Effector memory CD4-positive, alpha-beta T cell (primary cell): ENCODE measurements at regions not wholly inside any gene's neighbourhood (a gene's known extent, or its start where the extent isn't known, plus 50 kb on each side); places are given as distances from the start of the nearest gene placed in this dataset.
"Not testable (repeated sequence)": the region's sequence is repeated elsewhere in the genome, so short reads cannot be mapped to it uniquely, and the experiment has no call there.

Source experiments
- DNase-seq, 3 donors: peaks; one replicate each; pipeline ENCODE4 v3.0.0-alpha.2; 2020
- H3K27ac ChIP-seq: 2 replicates; pipeline ENCODE4 v1.7.0; 2013; ENCODE audit warnings: mild to moderate bottlenecking, low read length, moderate library complexity; ENCODE audit not compliant: insufficient read depth, poor library complexity, severe bottlenecking
- H3K27me3 ChIP-seq: replicated peaks from 2 replicates; pipeline ENCODE4 v1.7.0; 2013; ENCODE audit warnings: mild to moderate bottlenecking, low read length; ENCODE audit not compliant: insufficient read depth, control insufficient read depth, poor library complexity, severe bottlenecking
- H3K36me3 ChIP-seq: 2 replicates; pipeline ENCODE4 v1.7.0; 2013; ENCODE audit warnings: mild to moderate bottlenecking, low read length, moderate library complexity; ENCODE audit not compliant: control insufficient read depth, insufficient read depth
- H3K4me1 ChIP-seq: 2 replicates; pipeline ENCODE4 v1.7.0; 2013; ENCODE audit warnings: low read length, mild to moderate bottlenecking; ENCODE audit not compliant: control insufficient read depth, insufficient read depth, poor library complexity, severe bottlenecking
- H3K4me3 ChIP-seq: 2 replicates; pipeline ENCODE4 v1.7.0; 2013; ENCODE audit warnings: low read length, low read depth, mild to moderate bottlenecking; ENCODE audit not compliant: insufficient read depth, poor library complexity, severe bottlenecking
- H3K9me3 ChIP-seq: 2 replicates; pipeline ENCODE4 v1.7.0; 2013; ENCODE audit warnings: mild to moderate bottlenecking, low read length, moderate library complexity; ENCODE audit not compliant: control insufficient read depth

DNA sequence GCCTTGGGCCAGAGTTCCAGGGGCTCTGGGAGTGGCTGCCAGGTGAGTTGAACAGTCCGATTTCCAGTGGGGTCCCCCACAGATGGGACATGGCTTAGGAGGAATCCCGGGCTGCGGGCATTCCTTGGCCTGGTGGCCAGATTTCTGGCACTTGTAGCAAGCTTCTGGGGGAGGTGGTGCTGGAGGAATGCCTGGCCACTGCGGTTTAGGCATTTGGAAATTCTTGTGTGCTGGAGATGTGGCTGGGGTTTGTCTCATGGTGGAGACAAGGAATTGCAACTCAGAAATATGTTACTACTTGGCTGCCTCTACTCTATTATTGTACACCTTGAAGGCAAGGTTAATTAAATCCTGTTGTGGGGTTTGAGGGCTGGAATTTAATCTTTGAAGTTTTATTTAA is 779.8 kb downstream of the UQCRFS1 start:
- H3K4me1 ChIP-seq, H3K36me3 ChIP-seq, H3K9me3 ChIP-seq, DNase-seq, H3K27me3 ChIP-seq, H3K4me3 ChIP-seq, H3K27ac ChIP-seq: not testable (repeated sequence)

DNA sequence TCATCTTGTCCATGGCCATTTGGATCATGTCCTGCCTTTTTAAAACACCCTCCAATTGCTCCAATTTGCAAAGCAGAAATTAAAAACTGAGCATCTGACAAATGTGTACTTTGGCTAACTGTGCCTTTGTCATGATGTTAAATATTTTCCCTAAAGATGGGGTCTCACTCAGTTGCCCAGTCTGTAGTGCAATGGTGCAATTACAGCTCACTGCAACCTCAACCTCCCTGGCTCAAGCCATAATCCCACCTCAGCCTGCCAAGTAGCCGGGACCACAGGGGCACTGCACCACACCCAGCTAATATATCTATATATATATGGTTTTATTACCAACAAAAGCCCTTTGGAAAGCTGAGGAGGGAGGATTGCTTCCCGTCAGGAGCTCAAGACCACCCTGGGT is 782.7 kb downstream of the UQCRFS1 start:
- H3K27me3 ChIP-seq = no peaks in the 10 kb centered on the region
- no peaks in the 10 kb centered on the region for H3K9me3 ChIP-seq
- DNase-seq = no peak
- no peaks in the 10 kb centered on the region for H3K4me1 ChIP-seq
- no peak overlapping the region for H3K4me3 ChIP-seq
- H3K36me3 ChIP-seq = no peaks in the 10 kb centered on the region
- H3K27ac ChIP-seq = no peak overlapping the region

- Histone ChIP-seq H3K27ac (no peak overlapping the region), H3K4me1 (no peaks in the 10 kb centered on the region), H3K27me3 (no peaks in the 10 kb centered on the region), H3K9me3 (no peaks in the 10 kb centered on the region), H3K4me3 (no peak overlapping the region), H3K36me3 (no peaks in the 10 kb centered on the region)
- DNase-seq = no peak
These were observed 783.6 kb downstream of the UQCRFS1 start for GRCh38 chr19:28429356-28429755.

DNA sequence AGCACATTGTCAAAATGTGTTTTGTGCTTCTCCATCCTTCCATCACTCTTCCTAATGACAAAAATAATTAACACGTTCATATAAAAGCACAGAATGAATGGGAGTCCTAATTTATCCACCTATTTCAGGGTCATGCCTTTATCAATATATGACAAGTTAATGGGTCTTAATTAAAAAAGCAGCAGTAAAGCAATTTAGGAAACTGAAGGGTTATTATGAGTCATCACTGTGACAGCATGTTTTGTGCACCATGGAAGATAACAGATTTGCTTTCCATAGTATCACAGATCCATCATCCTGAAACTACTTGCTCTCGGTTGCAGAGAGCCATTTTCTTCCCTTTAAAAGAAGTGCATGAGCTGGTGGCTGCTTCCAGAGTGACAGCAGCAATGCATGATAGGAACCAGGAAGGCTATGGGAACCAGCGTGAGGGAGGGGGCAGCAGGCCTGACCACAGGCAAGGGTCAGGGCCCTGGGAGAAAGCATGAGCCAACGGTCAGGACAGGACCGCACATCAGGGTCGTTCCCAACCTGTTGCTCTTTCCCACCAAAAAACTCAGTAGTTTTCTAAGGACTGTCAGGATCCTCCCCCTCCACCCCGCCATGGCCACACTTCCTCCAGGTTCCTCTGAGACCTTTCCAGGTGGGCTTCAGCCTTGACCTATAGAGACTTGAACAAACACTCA is 784.1 kb downstream of the UQCRFS1 start:
- no peak for DNase-seq
- Histone ChIP-seq H3K4me1 (no peaks in the 10 kb centered on the region), H3K9me3 (no peaks in the 10 kb centered on the region), H3K27me3 (no peaks in the 10 kb centered on the region), H3K27ac (no peak overlapping the region), H3K36me3 (no peaks in the 10 kb centered on the region), H3K4me3 (no peak overlapping the region)

DNA sequence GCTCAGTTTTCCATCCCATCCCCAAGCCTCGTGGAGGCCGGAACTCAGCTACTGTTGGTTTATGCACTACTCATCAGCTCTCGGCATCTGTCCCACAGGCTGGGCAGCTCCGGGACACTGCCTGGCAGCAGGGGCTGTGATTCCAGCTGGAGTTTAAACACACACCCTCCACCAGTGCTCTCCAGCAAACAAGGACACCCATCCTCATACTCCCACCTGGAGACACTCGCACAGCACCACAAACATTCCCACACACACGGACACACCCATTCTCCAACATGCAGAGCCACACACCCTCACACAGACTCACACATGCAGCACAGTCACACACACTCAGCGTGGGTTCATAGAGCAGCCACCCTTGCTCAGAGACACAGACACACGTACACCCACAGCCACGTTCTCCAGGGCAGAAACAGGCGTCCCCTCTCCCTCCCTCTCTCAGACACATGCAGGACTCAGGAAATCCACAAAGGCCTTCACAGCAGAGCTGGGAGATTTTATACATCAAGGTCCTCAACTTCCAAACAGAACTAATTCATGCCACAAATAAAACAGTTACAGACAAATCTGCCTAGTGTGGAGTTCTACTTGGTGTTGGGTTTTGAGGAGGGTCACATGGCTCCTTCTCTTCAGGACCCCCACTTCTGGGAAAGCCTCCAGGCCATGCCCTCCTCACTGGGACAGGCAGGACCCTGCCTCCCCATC is 785.4 kb downstream of the UQCRFS1 start:
- Histone ChIP-seq H3K27me3 (no peaks in the 10 kb centered on the region), H3K36me3 (no peaks in the 10 kb centered on the region), H3K4me3 (no peak overlapping the region), H3K27ac (no peak overlapping the region), H3K9me3 (no peaks in the 10 kb centered on the region), H3K4me1 (no peaks in the 10 kb centered on the region)
- no peak for DNase-seq

- Histone ChIP-seq H3K36me3 (no peaks in the 10 kb centered on the region), H3K4me1 (no peaks in the 10 kb centered on the region), H3K9me3 (no peaks in the 10 kb centered on the region), H3K27ac (no peak overlapping the region), H3K27me3 (no peaks in the 10 kb centered on the region), H3K4me3 (no peak overlapping the region)
- DNase-seq = no peak
These were observed 786.2 kb downstream of the UQCRFS1 start for GRCh38 chr19:28426730-28427225.

- no peak for DNase-seq
- H3K9me3 ChIP-seq = no peaks in the 10 kb centered on the region
- H3K27me3 ChIP-seq = no peaks in the 10 kb centered on the region
- H3K4me3 ChIP-seq = no peak overlapping the region
- H3K27ac ChIP-seq = no peak overlapping the region
- no peaks in the 10 kb centered on the region for H3K4me1 ChIP-seq
- H3K36me3 ChIP-seq = no peaks in the 10 kb centered on the region
These were observed 786.7 kb downstream of the UQCRFS1 start for GRCh38 chr19:28426110-28426729.

DNA sequence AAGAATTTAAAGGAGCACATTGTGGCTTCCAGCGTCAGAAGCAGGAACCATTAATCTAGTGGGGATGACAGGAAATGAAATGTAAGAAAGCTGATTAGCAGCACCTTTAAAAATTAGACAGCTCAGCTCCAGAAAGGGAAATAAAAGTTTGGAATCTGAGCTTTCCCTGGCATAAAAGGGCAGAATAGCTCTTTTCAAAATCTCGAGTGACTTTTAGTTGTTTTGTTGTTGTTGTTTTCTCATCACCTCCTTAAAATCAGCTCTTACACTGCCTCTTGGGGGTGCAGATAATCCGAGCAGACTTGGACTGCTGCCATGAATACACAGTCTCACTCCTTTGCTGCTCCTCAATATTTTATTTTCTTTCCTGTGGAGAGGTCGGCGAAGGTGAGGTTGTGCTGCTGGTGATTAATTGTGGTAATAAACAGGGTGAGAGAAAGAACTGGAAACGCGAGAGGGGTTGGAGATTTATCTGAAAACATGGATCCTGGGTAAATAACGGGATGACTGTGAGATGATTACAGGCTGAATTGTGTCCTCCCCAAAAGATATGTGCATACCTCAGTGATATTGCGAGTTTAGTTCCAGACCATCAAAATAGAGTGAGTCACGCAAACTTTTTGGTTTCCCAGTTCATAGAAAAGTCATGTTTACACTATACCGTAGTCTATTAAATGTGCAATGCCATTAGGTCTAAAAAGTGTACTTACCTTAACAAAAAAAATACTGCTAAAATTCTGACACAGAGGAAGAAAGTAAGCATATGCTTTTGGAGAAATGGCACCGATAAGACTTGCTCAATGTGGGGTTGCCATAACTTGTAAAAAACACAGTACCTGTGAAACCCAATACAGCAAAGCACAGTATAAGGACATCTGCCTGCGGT is 787.7 kb downstream of the UQCRFS1 start:
- no peaks in the 10 kb centered on the region for H3K9me3 ChIP-seq
- DNase-seq = no peak

DNA sequence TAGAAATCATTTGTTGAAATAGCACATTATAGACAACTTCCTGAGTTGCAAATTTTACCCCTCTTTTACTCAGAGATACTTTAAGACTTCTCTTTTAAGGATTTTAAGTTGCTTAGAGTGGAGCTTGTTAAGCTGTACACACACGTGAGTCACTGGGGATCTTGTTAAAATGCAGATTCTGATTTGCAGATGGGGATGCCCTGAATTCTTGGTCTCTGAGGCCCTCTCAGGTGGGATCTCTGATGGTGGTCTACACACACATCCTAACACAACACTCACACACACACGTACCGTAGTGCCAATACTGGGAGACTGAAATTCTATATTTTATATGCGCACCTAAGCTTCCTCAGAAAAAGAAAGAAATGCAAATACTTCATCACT is 788.3 kb downstream of the UQCRFS1 start:
- Histone ChIP-seq H3K9me3 (no peaks in the 10 kb centered on the region), H3K27ac (no peak overlapping the region), H3K4me1 (no peaks in the 10 kb centered on the region), H3K36me3 (no peaks in the 10 kb centered on the region), H3K27me3 (no peaks in the 10 kb centered on the region), H3K4me3 (no peak overlapping the region)
- DNase-seq = no peak

More for the DNA sequence above, 787.7 kb downstream of the UQCRFS1 start:
- Histone ChIP-seq H3K4me1 (no peaks in the 10 kb centered on the region), H3K36me3 (no peaks in the 10 kb centered on the region), H3K27me3 (no peaks in the 10 kb centered on the region), H3K27ac (no peak overlapping the region), H3K4me3 (no peak overlapping the region)
